Stimulated activated naive B cell treated with anti-CD40 and anti-IgM and Interleukin-4, amounts not matched to agents 10 μg/mL and 1 μg/mL and 100 μg/mL, for 72 hours (primary cell): ENCODE measurements at regions not wholly inside any gene's neighbourhood (a gene's known extent, or its start where the extent isn't known, plus 50 kb on each side); places are given as distances from the start of the nearest gene placed in this dataset.
A peak's percentile ranks its signal among the peaks of the same experiment; 100 is the strongest.
"Not testable (repeated sequence)": the region's sequence is repeated elsewhere in the genome, so short reads cannot be mapped to it uniquely, and the experiment has no call there.

ENCODE experiments used
- ATAC-seq, 2 donors: fragments of 150-1000 bp; cut with Tn5 transposase; replicated peaks; 2 replicates each; pipeline ENCODE4 v1.10.0; 2021; ENCODE audit warnings: moderate library complexity in 1 of 2
- DNase-seq: peaks from one replicate; pipeline ENCODE4 v3.0.0; 2021
- H3K27ac Mint-ChIP-seq: one replicate; pipeline ENCODE4 v1.8.0; 2022; ENCODE audit warnings: mild to moderate bottlenecking, mixed read lengths
- H3K27me3 Mint-ChIP-seq, 2 donors: one replicate each; pipeline ENCODE4 v1.8.0; 2022; ENCODE audit warnings: mixed read lengths in 2 of 2
- H3K36me3 Mint-ChIP-seq, 2 donors: one replicate each; pipeline ENCODE4 v1.8.0; 2022; ENCODE audit warnings: mixed read lengths in 2 of 2, mild to moderate bottlenecking in 1 of 2
- H3K4me1 Mint-ChIP-seq, 2 donors: one replicate each; pipeline ENCODE4 v1.8.0; 2022; ENCODE audit warnings: mixed read lengths in 2 of 2, mild to moderate bottlenecking in 1 of 2
- H3K4me3 Mint-ChIP-seq, 2 donors: one replicate each; pipeline ENCODE4 v1.8.0; 2022; ENCODE audit warnings: mild to moderate bottlenecking in 2 of 2, mixed read lengths in 2 of 2, moderate library complexity in 1 of 2
- H3K9me3 Mint-ChIP-seq, 2 donors: one replicate each; pipeline ENCODE4 v1.8.0; 2022; ENCODE audit warnings: mixed read lengths in 2 of 2, mild to moderate bottlenecking in 1 of 2

- DNase-seq, result no peak
- ATAC-seq, result no peak
- Mint-ChIP-seq H3K36me3 (no peaks in the 10 kb centered on the region), H3K27ac (no peak overlapping the region), H3K9me3 (peaks cover 10 to 11% of the 10 kb centered on the region in 2 donors), H3K27me3 (no peaks in the 10 kb centered on the region), H3K4me3 (no peak overlapping the region), H3K4me1 (peaks cover 4 to 14% of the 10 kb centered on the region in 2 donors)
Observed at GRCh38 chr13:80680786-80681366, 339.9 kb upstream of the SPRY2 start.

GRCh38 chr13:80679423-80679822 is 338.5 kb upstream of the SPRY2 start:
- Mint-ChIP-seq H3K27ac (no peak overlapping the region), H3K27me3 (no peaks in the 10 kb centered on the region), H3K9me3 (peaks cover 11 to 14% of the 10 kb centered on the region in 2 donors), H3K4me3 (no peak overlapping the region), H3K4me1 (peaks cover 0 to 6% of the 10 kb centered on the region in 2 donors), H3K36me3 (peaks cover 0 to 3% of the 10 kb centered on the region in 2 donors)
- ATAC-seq (no peak), DNase-seq (no peak)

- Mint-ChIP-seq H3K9me3 (peaks cover 11 to 21% of the 10 kb centered on the region in 2 donors), H3K4me3 (no peak overlapping the region), H3K27me3 (no peaks in the 10 kb centered on the region), H3K27ac (no peak overlapping the region), H3K4me1 (peaks cover 0 to 5% of the 10 kb centered on the region in 2 donors), H3K36me3 (peaks cover 3% of the 10 kb centered on the region in 2 donors)
- ATAC-seq (no peak), DNase-seq (no peak)
Observed at GRCh38 chr13:80677227-80677626, 336.3 kb upstream of the SPRY2 start.

- H3K4me1 Mint-ChIP-seq, DNase-seq, H3K27ac Mint-ChIP-seq, ATAC-seq, H3K27me3 Mint-ChIP-seq, H3K36me3 Mint-ChIP-seq, H3K4me3 Mint-ChIP-seq: not testable (repeated sequence)
- peaks cover 11 to 23% of the 10 kb centered on the region in 2 donors for H3K9me3 Mint-ChIP-seq
Observed at GRCh38 chr13:80675442-80675841, 334.5 kb upstream of the SPRY2 start.

GRCh38 chr13:80671773-80672172 is 330.8 kb upstream of the SPRY2 start:
- H3K27me3 Mint-ChIP-seq, result no peaks in the 10 kb centered on the region
- no peak overlapping the region for H3K4me3 Mint-ChIP-seq
- H3K4me1 Mint-ChIP-seq, result peaks cover 0 to 6% of the 10 kb centered on the region in 2 donors
- no peak overlapping the region for H3K27ac Mint-ChIP-seq
- no peak for DNase-seq
- peaks cover 0 to 15% of the 10 kb centered on the region in 2 donors for H3K9me3 Mint-ChIP-seq
- ATAC-seq, result no peak
- peaks cover 3% of the 10 kb centered on the region in 2 donors for H3K36me3 Mint-ChIP-seq

GRCh38 chr13:80669112-80669511 is 328.2 kb upstream of the SPRY2 start:
- Mint-ChIP-seq H3K27ac (no peak overlapping the region), H3K36me3 (peaks cover 0 to 3% of the 10 kb centered on the region in 2 donors), H3K9me3 (peaks cover 0 to 9% of the 10 kb centered on the region in 2 donors), H3K4me1 (peaks cover 0 to 28% of the 10 kb centered on the region in 2 donors), H3K27me3 (no peaks in the 10 kb centered on the region), H3K4me3 (no peak overlapping the region)
- no peak for DNase-seq
- ATAC-seq, result no peak

- Mint-ChIP-seq H3K4me3 (no peak overlapping the region), H3K4me1 (peaks cover 0 to 28% of the 10 kb centered on the region in 2 donors), H3K9me3 (peaks cover 0 to 8% of the 10 kb centered on the region in 2 donors), H3K27ac (no peak overlapping the region), H3K27me3 (no peaks in the 10 kb centered on the region), H3K36me3 (peaks cover 0 to 3% of the 10 kb centered on the region in 2 donors)
- ATAC-seq, result no peak
- DNase-seq, result no peak
Observed at GRCh38 chr13:80668452-80668851, 327.5 kb upstream of the SPRY2 start.

- no peak for DNase-seq
- H3K27me3 Mint-ChIP-seq, result no peaks in the 10 kb centered on the region
- no peaks in the 10 kb centered on the region for H3K36me3 Mint-ChIP-seq
- ATAC-seq, result peak in 1 of 2 donors; percentile 52
- H3K4me1 Mint-ChIP-seq, result peaks cover 0 to 28% of the 10 kb centered on the region in 2 donors
- H3K4me3 Mint-ChIP-seq, result peak overlapping the region in 1 of 2 donors; percentile 30
- H3K27ac Mint-ChIP-seq, result no peak overlapping the region
- peaks cover 0 to 2% of the 10 kb centered on the region in 2 donors for H3K9me3 Mint-ChIP-seq
Observed at GRCh38 chr13:80666782-80667552, 326.0 kb upstream of the SPRY2 start.

- Mint-ChIP-seq H3K27me3 (no peaks in the 10 kb centered on the region), H3K27ac (no peak overlapping the region), H3K4me3 (no peak overlapping the region), H3K9me3 (no peaks in the 10 kb centered on the region), H3K4me1 (peaks cover 0 to 28% of the 10 kb centered on the region in 2 donors), H3K36me3 (no peaks in the 10 kb centered on the region)
- ATAC-seq, result no peak
- DNase-seq, result no peak
Observed at GRCh38 chr13:80665792-80666333, 324.9 kb upstream of the SPRY2 start.

- Mint-ChIP-seq H3K9me3 (no peaks in the 10 kb centered on the region), H3K4me3 (no peak overlapping the region), H3K36me3 (no peaks in the 10 kb centered on the region), H3K27ac (no peak overlapping the region), H3K4me1 (peaks cover 0 to 28% of the 10 kb centered on the region in 2 donors), H3K27me3 (no peaks in the 10 kb centered on the region)
- ATAC-seq (peak in 1 of 2 donors; percentile 41), DNase-seq (no peak)
Observed at GRCh38 chr13:80664950-80665349, 324.0 kb upstream of the SPRY2 start.

GRCh38 chr13:80663788-80664187 is 322.9 kb upstream of the SPRY2 start:
- no peaks in the 10 kb centered on the region for H3K36me3 Mint-ChIP-seq
- ATAC-seq, result no peak
- DNase-seq, result no peak
- no peak overlapping the region for H3K27ac Mint-ChIP-seq
- H3K27me3 Mint-ChIP-seq, result no peaks in the 10 kb centered on the region
- H3K4me1 Mint-ChIP-seq, result peaks cover 0 to 28% of the 10 kb centered on the region in 2 donors
- H3K4me3 Mint-ChIP-seq, result no peak overlapping the region
- H3K9me3 Mint-ChIP-seq, result no peaks in the 10 kb centered on the region

GRCh38 chr13:80658705-80659104 is 317.8 kb upstream of the SPRY2 start:
- DNase-seq (no peak), ATAC-seq (no peak)
- H3K4me3 Mint-ChIP-seq, result no peak overlapping the region
- peaks cover 0 to 10% of the 10 kb centered on the region in 2 donors for H3K9me3 Mint-ChIP-seq
- H3K27me3 Mint-ChIP-seq, result no peaks in the 10 kb centered on the region
- H3K36me3 Mint-ChIP-seq, result peaks cover 0 to 4% of the 10 kb centered on the region in 2 donors
- peaks cover 0 to 7% of the 10 kb centered on the region in 2 donors for H3K4me1 Mint-ChIP-seq
- no peak overlapping the region for H3K27ac Mint-ChIP-seq

GRCh38 chr13:80656512-80656904 is 315.6 kb upstream of the SPRY2 start:
- ATAC-seq (no peak), DNase-seq (no peak)
- Mint-ChIP-seq H3K36me3 (peaks cover 0 to 4% of the 10 kb centered on the region in 2 donors), H3K4me1 (peaks cover 0 to 7% of the 10 kb centered on the region in 2 donors), H3K27me3 (no peaks in the 10 kb centered on the region), H3K4me3 (no peak overlapping the region), H3K9me3 (peaks cover 0 to 10% of the 10 kb centered on the region in 2 donors), H3K27ac (no peak overlapping the region)

- Mint-ChIP-seq H3K27me3 (no peaks in the 10 kb centered on the region), H3K4me3 (no peak overlapping the region), H3K27ac (no peak overlapping the region), H3K4me1 (peaks cover 0 to 7% of the 10 kb centered on the region in 2 donors), H3K36me3 (peaks cover 0 to 4% of the 10 kb centered on the region in 2 donors), H3K9me3 (peaks cover 0 to 10% of the 10 kb centered on the region in 2 donors)
- no peak for DNase-seq
- peak; percentile 61 to 67 for ATAC-seq
Observed at GRCh38 chr13:80655778-80656511, 315.0 kb upstream of the SPRY2 start.
